SK-N-SH treated with all-trans-retinoic acid at 6 μM for 48 hours (cell line): ENCODE measurements at regions not wholly inside any gene's neighbourhood (a gene's known extent, or its start where the extent isn't known, plus 50 kb on each side); places are given as distances from the start of the nearest gene placed in this dataset.

ENCODE experiments used
- ARNTL ChIP-seq: fragments of 450-650 bp; formaldehyde crosslinking; IDR thresholded peaks from 2 replicates; pipeline ENCODE4 v1.5.0; 2020; ENCODE audit warnings: low read depth, mild to moderate bottlenecking, moderate library complexity, borderline replicate concordance
- BACH2 ChIP-seq: fragments of 250-450 bp; sonication (Bioruptor Pico); IDR thresholded peaks from 2 replicates; pipeline ENCODE4 v1.9.0; 2021; ENCODE audit warnings: mild to moderate bottlenecking, borderline replicate concordance
- TCF4 ChIP-seq: fragments of 250-450 bp; sonication (Bioruptor Pico); IDR thresholded peaks from 2 replicates; pipeline ENCODE4 v1.8.0; 2021; ENCODE audit warnings: mild to moderate bottlenecking, moderate library complexity, borderline replicate concordance
- ZNF565 ChIP-seq: fragments of 450-650 bp; formaldehyde crosslinking; conservative IDR thresholded peaks from 2 replicates; pipeline ENCODE4 v1.5.0; 2020; ENCODE audit warnings: low read depth, mild to moderate bottlenecking, moderate library complexity
- ZNF8 ChIP-seq: fragments of 450-650 bp; formaldehyde crosslinking; IDR thresholded peaks from 2 replicates; pipeline ENCODE4 v1.5.0; 2020; ENCODE audit warnings: mild to moderate bottlenecking, moderate library complexity
- TF ChIP-seq, protein P1 (sequence below): fragments of 250-450 bp; sonication (Bioruptor Pico); IDR thresholded peaks from 2 replicates; pipeline ENCODE4 v1.8.0; 2020; ENCODE audit warnings: mild to moderate bottlenecking, moderate library complexity, borderline replicate concordance

- no peak for TF ChIP-seq TCF4 (CRISPR knock-in tag)
- no peak for TF ChIP-seq ZNF8 (CRISPR knock-in tag)
- TF ChIP-seq, protein P1, sequence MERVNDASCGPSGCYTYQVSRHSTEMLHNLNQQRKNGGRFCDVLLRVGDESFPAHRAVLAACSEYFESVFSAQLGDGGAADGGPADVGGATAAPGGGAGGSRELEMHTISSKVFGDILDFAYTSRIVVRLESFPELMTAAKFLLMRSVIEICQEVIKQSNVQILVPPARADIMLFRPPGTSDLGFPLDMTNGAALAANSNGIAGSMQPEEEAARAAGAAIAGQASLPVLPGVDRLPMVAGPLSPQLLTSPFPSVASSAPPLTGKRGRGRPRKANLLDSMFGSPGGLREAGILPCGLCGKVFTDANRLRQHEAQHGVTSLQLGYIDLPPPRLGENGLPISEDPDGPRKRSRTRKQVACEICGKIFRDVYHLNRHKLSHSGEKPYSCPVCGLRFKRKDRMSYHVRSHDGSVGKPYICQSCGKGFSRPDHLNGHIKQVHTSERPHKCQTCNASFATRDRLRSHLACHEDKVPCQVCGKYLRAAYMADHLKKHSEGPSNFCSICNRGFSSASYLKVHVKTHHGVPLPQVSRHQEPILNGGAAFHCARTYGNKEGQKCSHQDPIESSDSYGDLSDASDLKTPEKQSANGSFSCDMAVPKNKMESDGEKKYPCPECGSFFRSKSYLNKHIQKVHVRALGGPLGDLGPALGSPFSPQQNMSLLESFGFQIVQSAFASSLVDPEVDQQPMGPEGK (CRISPR knock-in tag) = no peak
- TF ChIP-seq ZNF565 (CRISPR knock-in tag) = no peak
- TF ChIP-seq BACH2 (CRISPR knock-in tag) = no peak
- TF ChIP-seq ARNTL (CRISPR knock-in tag) = no peak
Observed at GRCh38 chr2:16756831-16757644, 91.4 kb upstream of the CYRIA start.
